22Rv1 (cell line): ENCODE measurements at regions not wholly inside any gene's neighbourhood (a gene's known extent, or its start where the extent isn't known, plus 50 kb on each side); places are given as distances from the start of the nearest gene placed in this dataset.
"Not testable (repeated sequence)": the region's sequence is repeated elsewhere in the genome, so short reads cannot be mapped to it uniquely, and the experiment has no call there.

ENCODE experiments used
- H3K27ac ChIP-seq: fragments of 450-650 bp; 2 replicates; pipeline ENCODE4 v1.5.1; 2017
- CTCF ChIP-seq: fragments of 450-650 bp; IDR thresholded peaks from 2 replicates; pipeline ENCODE4 v1.5.1; 2017; ENCODE audit warnings: mild to moderate bottlenecking
- ZFX ChIP-seq: fragments of 450-650 bp; IDR thresholded peaks from 2 replicates; pipeline ENCODE4 v1.6.1; 2017; ENCODE audit warnings: antibody characterized with exemption, borderline replicate concordance

GRCh38 chr13:67469623-67470022, 239.5 kb upstream of the PCDH9 start:
- H3K27ac ChIP-seq: no peak overlapping the region
- no peak for TF ChIP-seq CTCF
- TF ChIP-seq ZFX: no peak

- no peak overlapping the region for H3K27ac ChIP-seq
- TF ChIP-seq ZFX: no peak
- TF ChIP-seq CTCF: no peak
These were observed 236.4 kb upstream of the PCDH9 start for GRCh38 chr13:67466569-67466968.

GRCh38 chr13:67464154-67464553, 234.0 kb upstream of the PCDH9 start:
- no peak overlapping the region for H3K27ac ChIP-seq
- TF ChIP-seq ZFX (no peak), CTCF (no peak)

GRCh38 chr13:67462098-67462497, 232.0 kb upstream of the PCDH9 start:
- no peak overlapping the region for H3K27ac ChIP-seq
- TF ChIP-seq CTCF (no peak), ZFX (no peak)

GRCh38 chr13:67452526-67452925, 222.4 kb upstream of the PCDH9 start:
- not testable (repeated sequence) for H3K27ac ChIP-seq

- H3K27ac ChIP-seq: no peak overlapping the region
- TF ChIP-seq CTCF (no peak), ZFX (no peak)
These were observed 215.3 kb upstream of the PCDH9 start for GRCh38 chr13:67445436-67445835.

GRCh38 chr13:67443923-67444322, 213.8 kb upstream of the PCDH9 start:
- no peak for TF ChIP-seq CTCF
- TF ChIP-seq ZFX: no peak
- H3K27ac ChIP-seq: no peak overlapping the region

GRCh38 chr13:67440236-67440975, 210.3 kb upstream of the PCDH9 start:
- H3K27ac ChIP-seq: no peak overlapping the region
- TF ChIP-seq CTCF (no peak), ZFX (no peak)
